ENCODE measurements at regions not wholly inside any gene's neighbourhood (a gene's known extent, or its start where the extent isn't known, plus 50 kb on each side); places are given as distances from the start of the nearest gene placed in this dataset.
"Not testable (repeated sequence)": the region's sequence is repeated elsewhere in the genome, so short reads cannot be mapped to it uniquely, and the experiment has no call there.

GRCh38 chr3:176262071-176262470, 935.2 kb downstream of the TBL1XR1 start:
- in situ Hi-C loops (cut with MboI; ENCODE audit: low sequenced_read_pairs): no loop called here

GRCh38 chr3:176247191-176247590, 950.1 kb downstream of the TBL1XR1 start:
- in situ Hi-C loops (cut with MboI; ENCODE audit: low sequenced_read_pairs): no loop called here

GRCh38 chr3:176219970-176220369, 977.3 kb downstream of the TBL1XR1 start:
- in situ Hi-C loops (cut with MboI; ENCODE audit: low sequenced_read_pairs): no loop called here

GRCh38 chr3:176214758-176215157, 982.5 kb downstream of the TBL1XR1 start:
- in situ Hi-C loops (cut with MboI; ENCODE audit: low sequenced_read_pairs): no loop called here

GRCh38 chr3:176213314-176213713, 984.0 kb downstream of the TBL1XR1 start:
- in situ Hi-C loops (cut with MboI; ENCODE audit: low sequenced_read_pairs): not testable (repeated sequence)

DNA sequence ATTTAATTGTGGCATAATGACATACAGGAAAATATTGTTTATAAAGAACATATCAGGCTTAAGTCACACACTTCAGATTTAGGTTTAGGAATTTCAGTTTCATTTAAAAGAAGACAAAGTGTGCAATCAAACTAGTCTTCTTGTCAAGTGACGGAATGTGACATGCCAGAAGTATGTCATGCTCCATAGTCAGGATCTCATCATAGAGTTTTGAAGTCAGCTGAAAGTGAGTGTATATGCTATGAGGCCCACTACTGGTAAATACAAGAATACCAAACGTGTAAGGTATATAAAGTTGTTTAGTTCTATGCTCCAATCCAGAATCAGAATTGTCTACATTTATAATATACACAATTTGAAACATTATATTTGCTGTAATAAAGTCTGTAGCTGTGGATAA, 988.4 kb downstream of the TBL1XR1 start:
- in situ Hi-C loops (cut with MboI; ENCODE audit: low sequenced_read_pairs): no loop called here

GRCh38 chr3:176208283-176208682, 989.0 kb downstream of the TBL1XR1 start:
- in situ Hi-C loops (cut with MboI; ENCODE audit: low sequenced_read_pairs): no loop called here

GRCh38 chr3:176206809-176207208, 990.5 kb downstream of the TBL1XR1 start:
- in situ Hi-C loops (cut with MboI; ENCODE audit: low sequenced_read_pairs): no loop called here

GRCh38 chr3:176202652-176203051, 994.6 kb downstream of the TBL1XR1 start:
- in situ Hi-C loops (cut with MboI; ENCODE audit: low sequenced_read_pairs): no loop called here

DNA sequence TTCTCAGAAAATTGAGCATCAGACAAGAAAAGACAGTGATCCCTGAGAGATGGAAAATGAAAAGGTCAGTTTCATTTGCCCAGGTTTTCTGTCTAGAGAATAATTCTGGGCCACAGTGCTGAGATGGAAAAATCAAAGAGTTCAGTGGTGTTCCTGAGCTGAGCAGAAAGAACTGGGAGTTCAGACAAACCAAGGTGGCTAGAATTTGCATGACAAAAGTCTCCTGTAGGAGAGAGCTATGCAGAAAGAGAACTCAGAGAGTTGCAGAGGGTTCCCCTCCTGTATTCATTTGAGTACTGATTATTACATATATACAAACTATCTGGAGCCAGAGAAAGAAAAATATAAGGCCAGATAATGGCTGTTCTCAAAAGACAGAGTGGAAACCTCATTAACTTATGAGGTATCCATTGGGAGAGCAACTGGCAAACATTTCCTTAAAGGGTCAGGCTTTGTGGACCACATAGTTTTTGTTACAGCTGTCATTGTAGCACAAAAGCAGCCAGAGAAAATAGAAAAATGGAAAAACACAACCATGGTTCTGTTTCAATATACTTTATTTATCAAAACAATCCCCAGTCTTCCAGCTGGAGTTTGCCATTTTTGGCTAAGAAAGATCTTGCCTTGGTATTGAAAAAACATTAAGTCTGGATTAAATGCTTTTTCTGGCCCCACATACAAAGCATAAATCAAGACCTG, 1004.1 kb downstream of the TBL1XR1 start:
- in situ Hi-C loops (cut with MboI; ENCODE audit: low sequenced_read_pairs): no loop called here

- in situ Hi-C loops (cut with MboI; ENCODE audit: low sequenced_read_pairs): no loop called here
These were observed 1006.5 kb downstream of the TBL1XR1 start for GRCh38 chr3:176190755-176191154.

- in situ Hi-C loops (cut with MboI; ENCODE audit: low sequenced_read_pairs): no loop called here
These were observed 1014.1 kb downstream of the TBL1XR1 start for GRCh38 chr3:176183181-176183580.

GRCh38 chr3:176174060-176174459, 1023.2 kb downstream of the TBL1XR1 start:
- in situ Hi-C loops (cut with MboI; ENCODE audit: low sequenced_read_pairs): no loop called here

GRCh38 chr3:176172492-176172891, 1024.8 kb downstream of the TBL1XR1 start:
- in situ Hi-C loops (cut with MboI; ENCODE audit: low sequenced_read_pairs): no loop called here

DNA sequence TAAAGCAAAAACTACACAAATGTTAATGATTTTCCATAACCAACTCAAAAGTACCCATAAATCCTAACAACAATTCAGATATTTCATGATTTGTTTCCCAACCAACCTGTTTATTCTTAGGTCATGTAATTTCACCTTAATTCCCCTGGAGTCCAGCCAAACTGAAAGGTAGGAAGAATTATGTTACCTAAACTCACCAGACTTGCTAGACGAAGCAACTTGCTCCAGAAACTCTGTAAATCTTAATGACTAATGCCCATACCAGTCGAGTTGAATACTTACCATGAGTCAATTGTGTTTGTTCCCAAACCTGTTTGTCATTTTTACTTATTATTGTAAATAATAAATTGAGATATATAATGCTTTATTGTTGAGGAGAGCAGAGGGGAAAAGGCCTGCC, 1030.0 kb downstream of the TBL1XR1 start:
- in situ Hi-C loops (cut with MboI; ENCODE audit: low sequenced_read_pairs): no loop called here

- in situ Hi-C loops (cut with MboI; ENCODE audit: low sequenced_read_pairs): no loop called here
These were observed 1036.3 kb downstream of the TBL1XR1 start for GRCh38 chr3:176160997-176161396.

GRCh38 chr3:176159796-176160195, 1037.5 kb downstream of the TBL1XR1 start:
- in situ Hi-C loops (cut with MboI; ENCODE audit: low sequenced_read_pairs): no loop called here

DNA sequence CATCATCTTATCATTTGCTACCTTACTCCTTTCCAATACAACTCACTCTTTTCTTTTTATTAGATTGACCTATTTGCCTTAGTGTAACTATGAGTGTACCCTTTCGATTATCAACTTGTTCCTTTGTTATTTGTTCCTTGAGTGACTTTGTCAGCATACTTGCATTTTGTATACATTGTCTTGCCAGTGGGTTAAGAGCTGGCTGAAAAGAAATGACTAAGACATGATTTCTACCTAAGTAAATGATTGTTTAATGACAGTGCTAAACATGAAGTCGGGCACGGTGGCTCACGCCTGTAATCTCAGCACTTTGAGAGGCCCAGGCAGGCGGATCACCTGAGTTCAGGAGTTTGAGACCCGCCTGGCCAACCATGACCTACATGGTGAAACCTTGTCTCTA, 1042.3 kb downstream of the TBL1XR1 start:
- in situ Hi-C loops (cut with MboI; ENCODE audit: low sequenced_read_pairs): no loop called here

DNA sequence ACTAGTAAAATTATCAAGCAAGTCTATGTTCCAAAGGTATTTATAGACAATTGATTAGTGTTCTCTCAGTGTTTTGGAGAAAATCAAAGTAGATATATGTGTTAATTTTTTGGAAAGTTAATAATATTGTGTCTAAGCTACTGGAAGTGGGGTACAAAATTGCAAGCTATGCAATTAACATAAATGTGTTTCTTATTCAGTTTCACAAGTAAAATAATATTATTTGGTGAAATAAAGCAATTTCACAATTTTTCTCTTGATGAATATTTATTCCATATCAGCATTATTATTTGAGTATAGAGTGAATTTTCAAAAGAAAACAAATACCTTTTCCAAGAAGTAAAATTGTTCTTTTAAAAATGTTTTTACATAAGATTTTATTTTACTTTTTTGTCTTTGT, 1047.7 kb downstream of the TBL1XR1 start:
- in situ Hi-C loops (cut with MboI; ENCODE audit: low sequenced_read_pairs): no loop called here

- in situ Hi-C loops (cut with MboI; ENCODE audit: low sequenced_read_pairs): no loop called here
These were observed 1050.0 kb downstream of the TBL1XR1 start for GRCh38 chr3:176147251-176147650.

GRCh38 chr3:176141837-176142236, 1055.4 kb downstream of the TBL1XR1 start:
- in situ Hi-C loops (cut with MboI; ENCODE audit: low sequenced_read_pairs): no loop called here

- in situ Hi-C loops (cut with MboI; ENCODE audit: low sequenced_read_pairs): no loop called here
These were observed 1076.8 kb downstream of the TBL1XR1 start for GRCh38 chr3:176120507-176120906.

GRCh38 chr3:176119826-176120225, 1077.5 kb downstream of the TBL1XR1 start:
- in situ Hi-C loops (cut with MboI; ENCODE audit: low sequenced_read_pairs): no loop called here

All from HL-60/S4 treated with phorbol 12-myristate 13-acetate at 8.2 ng/mL for 4 days and 3 days (cell line).